GM12878 (cell line): ENCODE measurements at regions not wholly inside any gene's neighbourhood (a gene's known extent, or its start where the extent isn't known, plus 50 kb on each side); places are given as distances from the start of the nearest gene placed in this dataset.

ENCODE experiments used
- ATAC-seq: fragments of 200-7000 bp; cut with Tn5 transposase; 3 replicates; pipeline ENCODE4 v1.9.1; 2020; ENCODE audit warnings: mild to moderate bottlenecking, moderate library complexity
- BruUV-seq: library from RNA; stranded (reverse); fragments of 400-500 nt; replicated peaks from 2 replicates; lab custom pipeline; 2021; lab: Mats Ljungman, UMichigan
- CTCF ChIA-PET: fragments of 300-600 bp; sonication (Branson Sonifier 250); formaldehyde crosslinking; extraction: SDS; loops from one replicate; lab custom pipeline; 2021; ENCODE audit warnings: inconsistent platforms; lab: Yijun Ruan, JAX
- POLR2A ChIA-PET: fragments of 350-600 bp; formaldehyde crosslinking; extraction: SDS; loops from one replicate; lab custom pipeline; 2021; ENCODE audit warnings: inconsistent platforms; lab: Charles Lee
- RAD21 ChIA-PET: fragments of 300-600 bp; sonication (Branson Sonifier 250); formaldehyde crosslinking; loops from one replicate; lab custom pipeline; 2023; ENCODE audit warnings: antibody characterized with exemption; ENCODE audit not compliant: unreplicated experiment; lab: Charles Lee
- SMC1A ChIA-PET: fragments of 300-600 bp; sonication (Branson Sonifier 250); formaldehyde crosslinking; loops from one replicate; lab custom pipeline; 2023; ENCODE audit not compliant: unreplicated experiment, uncharacterized antibody; lab: Charles Lee
- DNase-seq: peaks from one replicate; pipeline ENCODE4 v3.0.0-alpha.2; 2011; ENCODE audit warnings: low read depth, low spot score
- FAIRE-seq: peaks from 3 replicates; lab custom pipeline; 2011; peaks lifted over from hg19 to GRCh38; lab: Jason Lieb, UNC
- H2AFZ ChIP-seq: 2 replicates; pipeline ENCODE4 v1.6.0; 2011; ENCODE audit warnings: low read depth, low read length, control low read depth; ENCODE audit not compliant: control insufficient read depth
- H3K27ac ChIP-seq: 2 replicates; pipeline ENCODE4 v1.5.1; 2011; ENCODE audit warnings: control low read depth; ENCODE audit not compliant: control insufficient read depth, insufficient read depth
- H3K27me3 ChIP-seq, 2 experiments: replicated peaks in 1 of 2; 2 replicates each; pipeline versions ENCODE4 v1.6.0 to v1.6.1; 2011; ENCODE audit warnings: low read length in 1 of 2; ENCODE audit not compliant: control insufficient read depth in 2 of 2, insufficient read depth in 2 of 2
- H3K36me3 ChIP-seq, 2 experiments: 2 replicates each; pipeline ENCODE4 v1.5.1; 2011; ENCODE audit warnings: low read length in 1 of 2; ENCODE audit not compliant: control insufficient read depth in 2 of 2, insufficient read depth in 2 of 2
- H3K4me1 ChIP-seq: 2 replicates; pipeline ENCODE4 v1.6.1; 2011; ENCODE audit warnings: mild to moderate bottlenecking, low read length, moderate library complexity, mixed read lengths; ENCODE audit not compliant: control insufficient read depth, insufficient read depth
- H3K4me2 ChIP-seq: 2 replicates; pipeline ENCODE4 v1.6.0; 2011; ENCODE audit warnings: control low read depth; ENCODE audit not compliant: control insufficient read depth, insufficient read depth
- H3K4me3 ChIP-seq: fragments of 200-600 bp; sonication (generic); 2 replicates; pipeline ENCODE4 v1.5.1; 2016
- H3K79me2 ChIP-seq: 2 replicates; pipeline ENCODE4 v1.6.0; 2011; ENCODE audit warnings: low read length; ENCODE audit not compliant: control insufficient read depth, insufficient read depth
- H3K9ac ChIP-seq: 2 replicates; pipeline ENCODE4 v1.8.0; 2011; ENCODE audit warnings: low read length, control low read depth, mixed read lengths; ENCODE audit not compliant: control insufficient read depth, insufficient read depth
- H3K9me3 ChIP-seq: replicated peaks from 3 replicates; pipeline ENCODE4 v1.5.1; 2011; ENCODE audit warnings: mild to moderate bottlenecking, low read length; ENCODE audit not compliant: control insufficient read depth, insufficient read depth
- H4K20me1 ChIP-seq: 2 replicates; pipeline ENCODE4 v1.6.0; 2011; ENCODE audit not compliant: control insufficient read depth, insufficient read depth
- CBX5 ChIP-seq: sonication (generic); IDR thresholded peaks from 2 replicates; pipeline ENCODE4 v1.6.1; 2016; ENCODE audit warnings: low read depth, moderate library complexity, mild to moderate bottlenecking, inconsistent platforms
- ESRRA ChIP-seq: IDR thresholded peaks from 2 replicates; pipeline ENCODE4 v1.6.1; 2012; ENCODE audit warnings: mild to moderate bottlenecking, low read length, improper control_type of control experiment
- MTA3 ChIP-seq: IDR thresholded peaks from 2 replicates; pipeline ENCODE4 v1.6.1; 2012; ENCODE audit warnings: low read length, inconsistent platforms, borderline replicate concordance
- NFYA ChIP-seq: IDR thresholded peaks from 2 replicates; pipeline ENCODE4 v1.6.1; 2011; ENCODE audit warnings: low read depth, mild to moderate bottlenecking, low read length, improper control_type of control experiment, borderline replicate concordance
- NR2F1 ChIP-seq: fragments of 450-650 bp; conservative IDR thresholded peaks from 2 replicates; pipeline ENCODE4 v1.6.1; 2017; ENCODE audit warnings: mild to moderate bottlenecking
- POLR2A ChIP-seq: IDR thresholded peaks from 2 replicates; pipeline ENCODE4 v1.6.1; 2011; ENCODE audit warnings: low read depth, mild to moderate bottlenecking, low read length
- SKIL ChIP-seq: fragments of 450-650 bp; IDR thresholded peaks from 2 replicates; pipeline ENCODE4 v1.6.1; 2017; ENCODE audit warnings: mild to moderate bottlenecking, low read depth, inconsistent platforms; ENCODE audit not compliant: poor library complexity, severe bottlenecking
- SMARCA5 ChIP-seq: fragments of 450-650 bp; IDR thresholded peaks from 2 replicates; pipeline ENCODE4 v1.6.1; 2017; ENCODE audit warnings: mild to moderate bottlenecking
- SREBF2 ChIP-seq: IDR thresholded peaks from 2 replicates; pipeline ENCODE4 v1.6.1; 2012; ENCODE audit warnings: mild to moderate bottlenecking, low read length
- ZNF687 ChIP-seq: fragments of 450-650 bp; IDR thresholded peaks from 2 replicates; pipeline ENCODE4 v1.6.1; 2017; ENCODE audit warnings: mild to moderate bottlenecking, moderate library complexity
- WGBS: methylation state at CpG from one replicate; pipeline ENCODE4 v1.1.6; 2016; ENCODE audit warnings: low lambda C conversion rate; ENCODE audit not compliant: insufficient replicate concordance, insufficient coverage; ENCODE audit errors: missing lambda C conversion rate; 5-methylcytosine and 5-hydroxymethylcytosine counted together
- in situ Hi-C: fragments of 300-500 bp; cut with MboI; formaldehyde crosslinking; loops from 9 replicates; pipeline ENCODE4 v1.14.3; 2018; ENCODE audit warnings: mixed read lengths
- intact Hi-C: fragments of 100-400 bp; cut with micrococcal nuclease; formaldehyde crosslinking; loops from one replicate; pipeline ENCODE4 v1.14.2; 2022; ENCODE audit not compliant: unreplicated experiment

GRCh38 chr19:30817197-30817596 is 445.0 kb downstream of the ZNF536 start:
- Histone ChIP-seq H3K4me3 (no peak overlapping the region), H2AFZ (no peak overlapping the region), H3K27me3 (no peaks in the 10 kb centered on the region), H3K4me1 (no peaks in the 10 kb centered on the region), H3K79me2 (no peaks in the 10 kb centered on the region), H3K9me3 (no peaks in the 10 kb centered on the region), H3K27ac (no peak overlapping the region), H4K20me1 (no peaks in the 10 kb centered on the region), H3K4me2 (no peak overlapping the region)
- intact Hi-C loops (no loop called here), in situ Hi-C loops (no loop called here)
- BruUV-seq: no TSS peak
- DNase-seq (no peak), FAIRE-seq (no peak), ATAC-seq (no peak)
- ChIA-PET POLR2A (no interaction called here), SMC1A (no interaction called here)
- WGBS: 36% methylated on average over 11 of the region's 12 CpGs
- TF ChIP-seq MTA3 (no peak), SREBF2 (no peak), ZNF687 (no peak), SKIL (no peak), ESRRA (no peak), POLR2A (no peak), NR2F1 (no peak), NFYA (no peak), CBX5 (no peak), SMARCA5 (no peak)
- TF ChIP-seq, all 136 proteins: peak for 0
- H3K36me3 ChIP-seq: no peaks in the 10 kb centered on the region
- CTCF ChIA-PET: no interaction called here
- RAD21 ChIA-PET: no interaction called here
- H3K9ac ChIP-seq: no peak overlapping the region
